T-cell (primary cell): ENCODE measurements at regions not wholly inside any gene's neighbourhood (a gene's known extent, or its start where the extent isn't known, plus 50 kb on each side); places are given as distances from the start of the nearest gene placed in this dataset.

Experiments used
- ATAC-seq, 4 experiments: fragments of 200-7000 bp in 3 of 4; fragments of 150-1000 bp in 1 of 4; cut with Tn5 transposase; replicated peaks in 1 of 4; 1 replicate in 3 of 4; 2 replicates in 1 of 4; pipeline ENCODE4 v1.10.0; 2021; ENCODE audit warnings: moderate library complexity in 3 of 4, mild to moderate bottlenecking in 2 of 4, moderate number of reproducible peaks in 1 of 4
- CTCF ChIA-PET, 2 donors: fragments of 300-600 bp; sonication (Branson Sonifier 250); formaldehyde crosslinking; loops; one replicate each; lab custom pipeline; 2022; ENCODE audit warnings: antibody characterized with exemption in 2 of 2; lab: Charles Lee
- POLR2A ChIA-PET, 2 donors: fragments of 300-600 bp; sonication (Branson Sonifier 250); formaldehyde crosslinking; loops; one replicate each; lab custom pipeline; 2022; ENCODE audit warnings: antibody characterized with exemption in 2 of 2; lab: Charles Lee
- DNase-seq, 35 experiments: peaks; one replicate each; pipeline versions ENCODE4 v3.0.0 to v3.0.0-alpha.2; 2013 to 2023
- H3K27ac ChIP-seq: one replicate; pipeline ENCODE4 v1.5.1; 2013; ENCODE audit warnings: low read length
- H3K27me3 ChIP-seq, 2 experiments: replicated peaks in 1 of 2; 1 replicate in 1 of 2; 2 replicates in 1 of 2; pipeline versions ENCODE4 v1.6.1 to v1.7.0; 2013; ENCODE audit warnings: low read length in 1 of 2, mixed read lengths in 1 of 2; ENCODE audit not compliant: control insufficient read depth in 2 of 2, insufficient read depth in 2 of 2; ENCODE audit errors: extremely low read depth in 1 of 2
- H3K36me3 ChIP-seq, 2 donors: 1 replicate in 1 of 2; 2 replicates in 1 of 2; pipeline versions ENCODE4 v1.6.1 to v1.7.0; 2013; ENCODE audit warnings: low read length in 1 of 2; ENCODE audit not compliant: control insufficient read depth in 2 of 2, insufficient read depth in 1 of 2; ENCODE audit errors: extremely low read depth in 1 of 2
- H3K4me1 ChIP-seq, 2 experiments: 1 replicate in 1 of 2; 2 replicates in 1 of 2; pipeline versions ENCODE4 v1.6.1 to v1.7.0; 2013; ENCODE audit warnings: low read length in 2 of 2, mixed read lengths in 1 of 2; ENCODE audit not compliant: insufficient read depth in 2 of 2, control insufficient read depth in 1 of 2; ENCODE audit errors: extremely low read depth in 1 of 2
- H3K4me3 ChIP-seq, 2 donors: 1 replicate in 1 of 2; 2 replicates in 1 of 2; pipeline versions ENCODE4 v1.5.1 to v1.7.0; 2013; ENCODE audit warnings: mild to moderate bottlenecking in 2 of 2, low read length in 1 of 2, moderate library complexity in 1 of 2; ENCODE audit not compliant: control insufficient read depth in 1 of 2; ENCODE audit errors: extremely low read depth in 1 of 2
- H3K9me3 ChIP-seq: 2 replicates; pipeline ENCODE4 v1.7.0; 2013
- H3K27ac Mint-ChIP-seq, 2 donors: one replicate each; pipeline ENCODE4 v1.8.0; 2020 to 2021; ENCODE audit warnings: mild to moderate bottlenecking in 2 of 2, mixed read lengths in 2 of 2
- H3K27me3 Mint-ChIP-seq, 2 donors: one replicate each; pipeline ENCODE4 v1.8.0; 2021 to 2022; ENCODE audit warnings: mixed read lengths in 2 of 2
- H3K36me3 Mint-ChIP-seq: one replicate; pipeline ENCODE4 v1.8.0; 2021; ENCODE audit warnings: mixed read lengths
- H3K4me1 Mint-ChIP-seq, 3 donors: one replicate each; pipeline ENCODE4 v1.8.0; 2020 to 2022; ENCODE audit warnings: mixed read lengths in 3 of 3, mild to moderate bottlenecking in 1 of 3
- H3K4me3 Mint-ChIP-seq, 3 donors: one replicate each; pipeline ENCODE4 v1.8.0; 2020 to 2022; ENCODE audit warnings: mild to moderate bottlenecking in 3 of 3, mixed read lengths in 3 of 3, moderate library complexity in 3 of 3
- H3K9me3 Mint-ChIP-seq, 3 donors: one replicate each; pipeline ENCODE4 v1.8.0; 2020 to 2022; ENCODE audit warnings: mixed read lengths in 3 of 3
- WGBS: methylation state at CpG from one replicate; pipeline ENCODE4 v1.1.5; 2013; ENCODE audit warnings: missing lambda C conversion rate; ENCODE audit not compliant: insufficient coverage; 5-methylcytosine and 5-hydroxymethylcytosine counted together

- H3K27me3 ChIP-seq, result no peaks in the 10 kb centered on the region
- H3K4me3 ChIP-seq, result no peak overlapping the region
- ATAC-seq (no peak), DNase-seq (peak in 1 of 35 experiments; percentile 3)
- H3K27me3 Mint-ChIP-seq, result no peaks in the 10 kb centered on the region
- ChIA-PET POLR2A (no interaction called here), CTCF (no interaction called here)
- peaks cover 3 to 6% (median 4%) of the 10 kb centered on the region in 3 donors for H3K9me3 Mint-ChIP-seq
- H3K4me1 ChIP-seq, result no peaks in the 10 kb centered on the region
- H3K36me3 Mint-ChIP-seq, result no peaks in the 10 kb centered on the region
- no peaks in the 10 kb centered on the region for H3K9me3 ChIP-seq
- no peak overlapping the region for H3K27ac Mint-ChIP-seq
- H3K4me3 Mint-ChIP-seq, result no peak overlapping the region
- no CpG with 5 or more reads among the region's 7 CpGs for WGBS
- no peak overlapping the region for H3K27ac ChIP-seq
- no peaks in the 10 kb centered on the region for H3K4me1 Mint-ChIP-seq
- H3K36me3 ChIP-seq, result no peaks in the 10 kb centered on the region
Observed at GRCh38 chrX:26649534-26649933, 433.6 kb downstream of the MAGEB5 start.

GRCh38 chrX:26631385-26631784, 415.4 kb downstream of the MAGEB5 start:
- Histone ChIP-seq H3K4me1 (no peaks in the 10 kb centered on the region), H3K27ac (no peak overlapping the region), H3K27me3 (no peaks in the 10 kb centered on the region), H3K9me3 (no peaks in the 10 kb centered on the region), H3K36me3 (no peaks in the 10 kb centered on the region), H3K4me3 (no peak overlapping the region)
- CTCF ChIA-PET, result no interaction called here
- Mint-ChIP-seq H3K4me1 (no peaks in the 10 kb centered on the region), H3K36me3 (no peaks in the 10 kb centered on the region), H3K27me3 (peaks cover 0 to 3% of the 10 kb centered on the region in 2 donors), H3K27ac (no peak overlapping the region), H3K4me3 (no peak overlapping the region), H3K9me3 (no peaks in the 10 kb centered on the region)
- POLR2A ChIA-PET, result no interaction called here
- no CpG with 5 or more reads among the region's 1 CpG for WGBS
- ATAC-seq (no peak), DNase-seq (no peak)

- Mint-ChIP-seq H3K27me3 (no peaks in the 10 kb centered on the region), H3K9me3 (peaks cover 0 to 3% (median 0%) of the 10 kb centered on the region in 3 donors), H3K4me1 (no peaks in the 10 kb centered on the region), H3K36me3 (no peaks in the 10 kb centered on the region), H3K27ac (no peak overlapping the region), H3K4me3 (no peak overlapping the region)
- POLR2A ChIA-PET, result no interaction called here
- CTCF ChIA-PET, result no interaction called here
- Histone ChIP-seq H3K4me3 (no peak overlapping the region), H3K4me1 (no peaks in the 10 kb centered on the region), H3K27ac (no peak overlapping the region), H3K27me3 (no peaks in the 10 kb centered on the region), H3K36me3 (no peaks in the 10 kb centered on the region), H3K9me3 (no peaks in the 10 kb centered on the region)
- no CpG with 5 or more reads among the region's 2 CpGs for WGBS
- DNase-seq (no peak), ATAC-seq (no peak)
Observed at GRCh38 chrX:26613956-26614355, 398.0 kb downstream of the MAGEB5 start.

- ChIA-PET POLR2A (no interaction called here), CTCF (no interaction called here)
- Histone ChIP-seq H3K36me3 (no peaks in the 10 kb centered on the region), H3K9me3 (no peaks in the 10 kb centered on the region), H3K27ac (no peak overlapping the region), H3K4me1 (no peaks in the 10 kb centered on the region), H3K27me3 (no peaks in the 10 kb centered on the region), H3K4me3 (no peak overlapping the region)
- Mint-ChIP-seq H3K36me3 (no peaks in the 10 kb centered on the region), H3K9me3 (peaks cover 0 to 12% (median 4%) of the 10 kb centered on the region in 3 donors), H3K4me1 (no peaks in the 10 kb centered on the region), H3K27ac (no peak overlapping the region), H3K4me3 (no peak overlapping the region), H3K27me3 (no peaks in the 10 kb centered on the region)
- WGBS, result no CpG with 5 or more reads among the region's 1 CpG
- DNase-seq (no peak), ATAC-seq (no peak)
Observed at GRCh38 chrX:26606971-26607370, 391.0 kb downstream of the MAGEB5 start.

- Mint-ChIP-seq H3K27ac (no peak overlapping the region), H3K4me3 (no peak overlapping the region)
- POLR2A ChIA-PET, result no interaction called here
Observed at GRCh38 chrX:26597981-26598380, 382.0 kb downstream of the MAGEB5 start.

GRCh38 chrX:26590849-26591248, 374.9 kb downstream of the MAGEB5 start:
- H3K27ac Mint-ChIP-seq, result no peak overlapping the region
- no peak for ATAC-seq
- H3K36me3 Mint-ChIP-seq, result no peaks in the 10 kb centered on the region
- H3K4me3 Mint-ChIP-seq, result no peak overlapping the region
- no peak for DNase-seq
- no peaks in the 10 kb centered on the region for H3K27me3 Mint-ChIP-seq
- Histone ChIP-seq H3K9me3 (no peaks in the 10 kb centered on the region), H3K27ac (no peak overlapping the region), H3K4me1 (no peaks in the 10 kb centered on the region), H3K4me3 (no peak overlapping the region), H3K27me3 (no peaks in the 10 kb centered on the region), H3K36me3 (no peaks in the 10 kb centered on the region)
- no peaks in the 10 kb centered on the region for H3K4me1 Mint-ChIP-seq
- WGBS, result no CpG with 5 or more reads among the region's 6 CpGs
- ChIA-PET CTCF (no interaction called here), POLR2A (no interaction called here)
- H3K9me3 Mint-ChIP-seq, result no peaks in the 10 kb centered on the region

More at GRCh38 chrX:26597981-26598380, 382.0 kb downstream of the MAGEB5 start:
- H3K36me3 Mint-ChIP-seq, result no peaks in the 10 kb centered on the region
- ATAC-seq, result no peak
- Histone ChIP-seq H3K36me3 (no peaks in the 10 kb centered on the region), H3K4me3 (no peak overlapping the region), H3K27me3 (no peaks in the 10 kb centered on the region), H3K9me3 (no peaks in the 10 kb centered on the region), H3K27ac (no peak overlapping the region), H3K4me1 (no peaks in the 10 kb centered on the region)
- WGBS, result no CpG with 5 or more reads among the region's 2 CpGs
- peaks cover 0 to 8% (median 0%) of the 10 kb centered on the region in 3 donors for H3K9me3 Mint-ChIP-seq
- no peak for DNase-seq
- CTCF ChIA-PET, result no interaction called here
- H3K4me1 Mint-ChIP-seq, result no peaks in the 10 kb centered on the region
- H3K27me3 Mint-ChIP-seq, result no peaks in the 10 kb centered on the region

GRCh38 chrX:26586570-26586969, 370.6 kb downstream of the MAGEB5 start:
- no peaks in the 10 kb centered on the region for H3K9me3 ChIP-seq
- H3K9me3 Mint-ChIP-seq, result no peaks in the 10 kb centered on the region
- no peaks in the 10 kb centered on the region for H3K36me3 ChIP-seq
- ChIA-PET CTCF (no interaction called here), POLR2A (no interaction called here)
- no peak for ATAC-seq
- H3K27me3 ChIP-seq, result no peaks in the 10 kb centered on the region
- no peaks in the 10 kb centered on the region for H3K4me1 ChIP-seq
- no peak overlapping the region for H3K4me3 ChIP-seq
- H3K27ac ChIP-seq, result no peak overlapping the region
- no peak for DNase-seq
- no peak overlapping the region for H3K27ac Mint-ChIP-seq
- 100% methylated on average over 1 of the region's 3 CpGs for whole genome bisulfite sequencing
- no peaks in the 10 kb centered on the region for H3K36me3 Mint-ChIP-seq
- no peaks in the 10 kb centered on the region for H3K4me1 Mint-ChIP-seq
- H3K27me3 Mint-ChIP-seq, result no peaks in the 10 kb centered on the region
- no peak overlapping the region for H3K4me3 Mint-ChIP-seq
